SU-DHL-6 (cell line): ENCODE measurements at regions not wholly inside any gene's neighbourhood (a gene's known extent, or its start where the extent isn't known, plus 50 kb on each side); places are given as distances from the start of the nearest gene placed in this dataset.

Experiments
- H2AFZ ChIP-seq: fragments of 200-600 bp; sonication (generic); 2 replicates; pipeline ENCODE4 v1.6.1; 2014; ENCODE audit warnings: low read depth, mild to moderate bottlenecking, moderate library complexity, mixed read lengths, antibody characterized with exemption, low read length; ENCODE audit not compliant: severe bottlenecking
- H3F3A ChIP-seq: fragments of 200-600 bp; shearing (Covaris generic); 2 replicates; pipeline ENCODE4 v1.6.0; 2016; ENCODE audit warnings: antibody characterized with exemption, mild to moderate bottlenecking; ENCODE audit not compliant: insufficient read depth
- H3K27ac ChIP-seq: fragments of 200-600 bp; sonication (generic); 2 replicates; pipeline ENCODE4 v1.5.1; 2016; ENCODE audit warnings: low read depth, mild to moderate bottlenecking, low read length, moderate library complexity, mixed read lengths
- H3K27me3 ChIP-seq: fragments of 200-600 bp; sonication (generic), shearing (Covaris generic); 2 replicates; pipeline ENCODE4 v1.6.0; 2014; ENCODE audit warnings: mild to moderate bottlenecking, low read length
- H3K36me3 ChIP-seq: fragments of 200-600 bp; sonication (generic); 2 replicates; pipeline ENCODE4 v1.6.1; 2014; ENCODE audit warnings: mild to moderate bottlenecking, low read length, mixed read lengths
- H3K4me2 ChIP-seq: fragments of 300-600, 200-600 bp; shearing (Covaris generic), sonication (generic); 2 replicates; pipeline ENCODE4 v1.6.0; 2014; ENCODE audit warnings: low read length, low read depth, mild to moderate bottlenecking; ENCODE audit not compliant: poor library complexity, severe bottlenecking
- H3K4me3 ChIP-seq: fragments of 200-600 bp; sonication (generic); 2 replicates; pipeline ENCODE4 v1.5.1; 2014; ENCODE audit warnings: antibody characterized with exemption, low read length, mild to moderate bottlenecking, mixed read lengths; ENCODE audit not compliant: insufficient read depth, poor library complexity, severe bottlenecking
- H3K79me2 ChIP-seq: fragments of 200-600 bp; sonication (generic); 2 replicates; pipeline ENCODE4 v1.6.1; 2014; ENCODE audit warnings: mild to moderate bottlenecking, low read length, moderate library complexity; ENCODE audit not compliant: insufficient read depth
- H3K9ac ChIP-seq: fragments of 200-600 bp; sonication (generic); 2 replicates; pipeline ENCODE4 v1.7.0; 2014; ENCODE audit warnings: mild to moderate bottlenecking, low read length
- H3K9me2 ChIP-seq: fragments of 200-600 bp; sonication (generic); replicated peaks from 2 replicates; pipeline ENCODE4 v1.6.1; 2014; ENCODE audit warnings: low read length; ENCODE audit not compliant: insufficient read depth
- H3K9me3 ChIP-seq: fragments of 200-600 bp; sonication (generic); 2 replicates; pipeline ENCODE4 v1.6.1; 2014; ENCODE audit warnings: low read length, mixed read lengths; ENCODE audit not compliant: insufficient read depth
- H4K20me1 ChIP-seq: fragments of 200-600 bp; sonication (generic); 2 replicates; pipeline ENCODE4 v1.6.1; 2014; ENCODE audit warnings: low read depth, mild to moderate bottlenecking, antibody characterized with exemption, low read length, moderate library complexity, mixed read lengths
- CTCF ChIP-seq: fragments of 200-600 bp; sonication (generic); IDR thresholded peaks from one replicate; pipeline ENCODE4 v1.5.1; 2017; ENCODE audit warnings: antibody characterized with exemption, mild to moderate bottlenecking, low read length, moderate library complexity; ENCODE audit not compliant: insufficient read depth, poor library complexity, severe bottlenecking
- EZH2phosphoT487 ChIP-seq: fragments of 200-600 bp; sonication (generic), shearing (Covaris generic); conservative IDR thresholded peaks from 2 replicates; pipeline ENCODE4 v1.6.1; 2018; ENCODE audit warnings: mild to moderate bottlenecking, antibody characterized with exemption, low read length, moderate library complexity, mixed read lengths

DNA sequence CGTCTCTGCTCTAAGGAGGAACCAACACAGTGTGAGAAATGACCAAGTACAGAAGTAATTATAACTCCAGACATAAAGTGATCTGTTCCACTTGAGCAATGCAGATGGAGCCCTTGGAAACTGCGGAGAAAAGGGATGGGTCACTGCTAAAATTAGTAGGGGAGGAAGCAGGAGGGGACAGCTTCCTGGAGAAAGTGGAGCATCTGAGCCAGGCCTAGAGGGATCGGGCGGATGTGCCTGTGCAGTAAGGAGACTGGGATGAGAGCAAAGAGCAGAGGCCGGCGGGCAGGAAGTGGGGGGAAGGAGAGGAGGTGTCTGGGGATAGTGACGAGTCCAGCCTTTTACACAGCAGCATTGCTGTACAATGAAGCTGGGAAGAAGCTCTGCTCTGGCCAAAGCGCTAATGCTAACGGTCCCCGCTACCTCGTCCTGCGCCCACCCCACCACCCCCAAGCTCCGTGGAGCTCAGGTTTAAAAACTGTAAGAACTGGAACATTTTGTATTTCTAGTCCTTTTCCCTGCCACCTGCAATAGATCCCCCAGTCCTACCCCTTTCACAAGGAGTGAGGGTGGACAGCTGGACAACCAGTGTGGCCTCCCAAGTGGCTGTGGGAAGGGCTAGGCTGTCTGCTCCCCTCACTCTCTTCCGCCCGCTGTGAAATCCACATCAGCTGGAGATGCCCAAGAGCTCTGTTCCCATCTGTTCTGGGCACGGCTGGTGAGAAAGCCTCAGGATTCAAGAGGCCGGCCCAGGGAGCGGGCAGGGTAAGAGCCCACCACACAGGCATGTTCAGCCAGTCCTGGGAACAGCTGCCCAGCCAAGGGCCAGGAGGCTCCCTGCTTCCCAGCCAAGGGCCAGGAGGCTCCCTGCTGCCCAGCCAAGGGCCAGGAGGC, 53.0 kb upstream of the HES1 start:
- H3K36me3 ChIP-seq = no peaks in the 10 kb centered on the region
- no peaks in the 10 kb centered on the region for H3K79me2 ChIP-seq
- no peak overlapping the region for H3K27ac ChIP-seq
- H3F3A ChIP-seq = no peaks in the 10 kb centered on the region
- TF ChIP-seq EZH2phosphoT487 (no peak), CTCF (no peak)
- no peak overlapping the region for H3K4me3 ChIP-seq
- H3K4me2 ChIP-seq = no peak overlapping the region
- no peaks in the 10 kb centered on the region for H4K20me1 ChIP-seq
- H2AFZ ChIP-seq = no peak overlapping the region
- H3K9ac ChIP-seq = no peak overlapping the region
- no peaks in the 10 kb centered on the region for H3K9me2 ChIP-seq
- H3K27me3 ChIP-seq = no peaks in the 10 kb centered on the region
- H3K9me3 ChIP-seq = no peaks in the 10 kb centered on the region

DNA sequence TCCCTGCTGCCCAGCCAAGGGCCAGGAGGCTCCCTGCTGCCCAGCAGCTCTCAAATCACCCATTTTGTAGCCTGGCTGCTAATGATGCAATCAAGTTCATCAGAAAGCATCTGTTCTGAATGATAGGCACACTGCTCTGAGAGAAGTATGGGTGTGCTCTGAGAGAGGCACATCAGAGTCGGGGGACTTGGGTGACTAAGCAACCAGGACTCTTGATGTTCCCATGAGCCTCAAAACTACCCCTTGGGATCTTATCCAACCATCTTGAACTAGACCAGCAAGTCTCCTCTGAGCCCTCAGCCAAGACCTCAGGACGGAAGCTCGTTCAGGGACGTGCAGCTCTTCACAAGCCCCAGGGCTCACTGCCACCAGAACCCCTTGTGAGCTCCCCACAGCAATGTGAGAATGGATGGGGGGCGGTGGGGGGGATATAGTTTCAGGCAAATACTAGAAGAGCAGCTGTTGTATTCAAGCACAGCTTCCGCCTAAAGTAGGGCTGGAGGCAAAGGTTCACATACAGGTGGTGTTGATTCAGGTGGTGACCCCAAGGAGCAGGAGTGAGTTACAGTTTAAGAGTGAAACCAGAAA, 52.2 kb upstream of the HES1 start:
- Histone ChIP-seq H3K9ac (no peak overlapping the region), H3K36me3 (no peaks in the 10 kb centered on the region), H3K4me3 (no peak overlapping the region), H4K20me1 (no peaks in the 10 kb centered on the region), H3K4me2 (no peak overlapping the region), H3K27me3 (no peaks in the 10 kb centered on the region), H3K79me2 (no peaks in the 10 kb centered on the region), H3K9me2 (no peaks in the 10 kb centered on the region), H3K9me3 (no peaks in the 10 kb centered on the region), H3K27ac (no peak overlapping the region), H2AFZ (no peak overlapping the region), H3F3A (no peaks in the 10 kb centered on the region)
- no peak for TF ChIP-seq EZH2phosphoT487
- TF ChIP-seq CTCF = no peak

DNA sequence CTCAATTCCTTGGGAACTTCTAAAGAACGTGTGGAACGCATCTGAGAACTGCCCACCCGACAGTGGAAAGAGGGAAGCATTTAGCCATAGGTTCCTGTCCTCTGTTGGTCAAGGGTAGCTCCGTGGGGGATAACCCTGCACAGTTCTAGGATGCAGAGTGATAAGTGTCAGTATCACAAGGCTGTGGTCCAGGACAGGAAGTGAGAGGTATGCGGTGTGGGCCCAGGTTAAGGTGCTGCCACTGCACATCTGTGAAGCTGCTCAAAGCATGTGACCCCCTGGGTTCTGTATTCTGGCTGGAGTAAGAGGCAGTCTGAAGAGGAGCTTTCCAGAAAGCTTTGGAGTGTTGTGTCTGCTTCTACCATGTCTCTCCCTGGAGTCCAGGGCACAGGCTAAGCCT, 51.7 kb upstream of the HES1 start:
- H3K9me2 ChIP-seq = no peaks in the 10 kb centered on the region
- H4K20me1 ChIP-seq = no peaks in the 10 kb centered on the region
- H3K27ac ChIP-seq = no peak overlapping the region
- no peak overlapping the region for H3K9ac ChIP-seq
- H3K79me2 ChIP-seq = no peaks in the 10 kb centered on the region
- no peak overlapping the region for H3K4me2 ChIP-seq
- no peaks in the 10 kb centered on the region for H3K9me3 ChIP-seq
- H3K27me3 ChIP-seq = no peaks in the 10 kb centered on the region
- no peaks in the 10 kb centered on the region for H3F3A ChIP-seq
- TF ChIP-seq EZH2phosphoT487 (no peak), CTCF (no peak)
- H3K36me3 ChIP-seq = no peaks in the 10 kb centered on the region
- H2AFZ ChIP-seq = no peak overlapping the region
- H3K4me3 ChIP-seq = no peak overlapping the region
